ENCODE measurements at regions not wholly inside any gene's neighbourhood (a gene's known extent, or its start where the extent isn't known, plus 50 kb on each side); places are given as distances from the start of the nearest gene placed in this dataset.
A peak's percentile ranks its signal among the peaks of the same experiment; 100 is the strongest.

GRCh38 chr13:59340581-59340980 is 823.1 kb downstream of the DIAPH3 start:
- no peak for DNase-seq

- no peak for DNase-seq
Observed at GRCh38 chr13:59342400-59342799, 821.3 kb downstream of the DIAPH3 start.

- DNase-seq: no peak
Observed at GRCh38 chr13:59343132-59343531, 820.6 kb downstream of the DIAPH3 start.

GRCh38 chr13:59343993-59344822 is 819.5 kb downstream of the DIAPH3 start:
- no peak for DNase-seq

GRCh38 chr13:59345311-59345710 is 818.4 kb downstream of the DIAPH3 start:
- no peak for DNase-seq

GRCh38 chr13:59346999-59347723 is 816.6 kb downstream of the DIAPH3 start:
- no peak for DNase-seq

- no peak for DNase-seq
Observed at GRCh38 chr13:59348617-59349016, 815.1 kb downstream of the DIAPH3 start.

- DNase-seq: no peak
Observed at GRCh38 chr13:59352600-59352999, 811.1 kb downstream of the DIAPH3 start.

- no peak for DNase-seq
Observed at GRCh38 chr13:59354665-59355369, 808.9 kb downstream of the DIAPH3 start.

- peak; percentile 33 to 72 for DNase-seq
Observed at GRCh38 chr13:59356607-59357006, 807.1 kb downstream of the DIAPH3 start.

- DNase-seq: no peak
Observed at GRCh38 chr13:59358014-59358413, 805.7 kb downstream of the DIAPH3 start.

- DNase-seq: no peak
Observed at GRCh38 chr13:59360108-59360507, 803.6 kb downstream of the DIAPH3 start.

GRCh38 chr13:59360916-59361315 is 802.8 kb downstream of the DIAPH3 start:
- DNase-seq: no peak

GRCh38 chr13:59363313-59363712 is 800.4 kb downstream of the DIAPH3 start:
- no peak for DNase-seq

GRCh38 chr13:59363947-59364346 is 799.8 kb downstream of the DIAPH3 start:
- DNase-seq: no peak

- DNase-seq: no peak
Observed at GRCh38 chr13:59364641-59365085, 799.1 kb downstream of the DIAPH3 start.

GRCh38 chr13:59367467-59367866 is 796.3 kb downstream of the DIAPH3 start:
- DNase-seq: no peak

GRCh38 chr13:59367904-59368303 is 795.8 kb downstream of the DIAPH3 start:
- DNase-seq: no peak

GRCh38 chr13:59368693-59369092 is 795.0 kb downstream of the DIAPH3 start:
- DNase-seq: no peak

- DNase-seq: no peak
Observed at GRCh38 chr13:59371229-59371628, 792.5 kb downstream of the DIAPH3 start.

- no peak for DNase-seq
Observed at GRCh38 chr13:59373341-59373740, 790.4 kb downstream of the DIAPH3 start.

GRCh38 chr13:59374691-59375090 is 789.0 kb downstream of the DIAPH3 start:
- DNase-seq: no peak

GRCh38 chr13:59384154-59384553 is 779.6 kb downstream of the DIAPH3 start:
- DNase-seq: no peak

GRCh38 chr13:59391696-59392095 is 772.0 kb downstream of the DIAPH3 start:
- peak; percentile 20 to 28 for DNase-seq

Data from SHP77 (cell line).